ENCODE measurements at regions not wholly inside any gene's neighbourhood (a gene's known extent, or its start where the extent isn't known, plus 50 kb on each side); places are given as distances from the start of the nearest gene placed in this dataset.
A peak's percentile ranks its signal among the peaks of the same experiment; 100 is the strongest.

- in situ Hi-C loops (cut with HindIII; ENCODE audit: low sequenced_read_pairs): no loop called here
- no peak for DNase-seq (ENCODE audit: low spot score)
These were observed 218.6 kb downstream of the AUH start for GRCh38 chr9:91143162-91143561.

GRCh38 chr9:91143642-91144041, 218.1 kb downstream of the AUH start:
- DNase-seq (ENCODE audit: low spot score): no peak
- in situ Hi-C loops (cut with HindIII; ENCODE audit: low sequenced_read_pairs): no loop called here

GRCh38 chr9:91144769-91145168, 216.9 kb downstream of the AUH start:
- in situ Hi-C loops (cut with HindIII; ENCODE audit: low sequenced_read_pairs): no loop called here
- DNase-seq (ENCODE audit: low spot score): no peak

GRCh38 chr9:91145496-91145895, 216.2 kb downstream of the AUH start:
- in situ Hi-C loops (cut with HindIII; ENCODE audit: low sequenced_read_pairs): no loop called here

GRCh38 chr9:91146391-91147019, 215.2 kb downstream of the AUH start:
- no peak for DNase-seq (ENCODE audit: low spot score)
- in situ Hi-C loops (cut with HindIII; ENCODE audit: low sequenced_read_pairs): no loop called here

More at GRCh38 chr9:91145496-91145895, 216.2 kb downstream of the AUH start:
- DNase-seq (ENCODE audit: low spot score): no peak

- in situ Hi-C loops (cut with HindIII; ENCODE audit: low sequenced_read_pairs): no loop called here
- no peak for DNase-seq (ENCODE audit: low spot score)
These were observed 214.5 kb downstream of the AUH start for GRCh38 chr9:91147079-91147708.

GRCh38 chr9:91148306-91148705, 213.4 kb downstream of the AUH start:
- in situ Hi-C loops (cut with HindIII; ENCODE audit: low sequenced_read_pairs): no loop called here

GRCh38 chr9:91150273-91150997, 211.3 kb downstream of the AUH start:
- in situ Hi-C loops (cut with HindIII; ENCODE audit: low sequenced_read_pairs): no loop called here
- DNase-seq (ENCODE audit: low spot score): no peak

More at GRCh38 chr9:91148306-91148705, 213.4 kb downstream of the AUH start:
- no peak for DNase-seq (ENCODE audit: low spot score)

GRCh38 chr9:91150998-91151717, 210.6 kb downstream of the AUH start:
- in situ Hi-C loops (cut with HindIII; ENCODE audit: low sequenced_read_pairs): no loop called here
- DNase-seq (ENCODE audit: low spot score): no peak

GRCh38 chr9:91151718-91152095, 210.0 kb downstream of the AUH start:
- no peak for DNase-seq (ENCODE audit: low spot score)
- in situ Hi-C loops (cut with HindIII; ENCODE audit: low sequenced_read_pairs): no loop called here

GRCh38 chr9:91154686-91155085, 207.0 kb downstream of the AUH start:
- in situ Hi-C loops (cut with HindIII; ENCODE audit: low sequenced_read_pairs): no loop called here
- DNase-seq (ENCODE audit: low spot score): peak; percentile 35

- DNase-seq (ENCODE audit: low spot score): no peak
- in situ Hi-C loops (cut with HindIII; ENCODE audit: low sequenced_read_pairs): no loop called here
These were observed 206.5 kb downstream of the AUH start for GRCh38 chr9:91155181-91155580.

GRCh38 chr9:91155746-91156376, 205.9 kb downstream of the AUH start:
- in situ Hi-C loops (cut with HindIII; ENCODE audit: low sequenced_read_pairs): no loop called here

GRCh38 chr9:91156451-91157234, 205.1 kb downstream of the AUH start:
- in situ Hi-C loops (cut with HindIII; ENCODE audit: low sequenced_read_pairs): no loop called here
- DNase-seq (ENCODE audit: low spot score): no peak

More at GRCh38 chr9:91155746-91156376, 205.9 kb downstream of the AUH start:
- DNase-seq (ENCODE audit: low spot score): no peak

- in situ Hi-C loops (cut with HindIII; ENCODE audit: low sequenced_read_pairs): no loop called here
- no peak for DNase-seq (ENCODE audit: low spot score)
These were observed 203.8 kb downstream of the AUH start for GRCh38 chr9:91157883-91158282.

GRCh38 chr9:91158286-91158685, 203.4 kb downstream of the AUH start:
- in situ Hi-C loops (cut with HindIII; ENCODE audit: low sequenced_read_pairs): no loop called here
- no peak for DNase-seq (ENCODE audit: low spot score)

GRCh38 chr9:91158946-91159345, 202.8 kb downstream of the AUH start:
- no peak for DNase-seq (ENCODE audit: low spot score)
- in situ Hi-C loops (cut with HindIII; ENCODE audit: low sequenced_read_pairs): no loop called here

GRCh38 chr9:91159664-91160121, 202.0 kb downstream of the AUH start:
- peak; percentile 67 for DNase-seq (ENCODE audit: low spot score)
- in situ Hi-C loops (cut with HindIII; ENCODE audit: low sequenced_read_pairs): no loop called here

- in situ Hi-C loops (cut with HindIII; ENCODE audit: low sequenced_read_pairs): no loop called here
- no peak for DNase-seq (ENCODE audit: low spot score)
These were observed 201.5 kb downstream of the AUH start for GRCh38 chr9:91160181-91160580.

Data from G401 (cell line).